ENCODE measurements at regions not wholly inside any gene's neighbourhood (a gene's known extent, or its start where the extent isn't known, plus 50 kb on each side); places are given as distances from the start of the nearest gene placed in this dataset.

DNA sequence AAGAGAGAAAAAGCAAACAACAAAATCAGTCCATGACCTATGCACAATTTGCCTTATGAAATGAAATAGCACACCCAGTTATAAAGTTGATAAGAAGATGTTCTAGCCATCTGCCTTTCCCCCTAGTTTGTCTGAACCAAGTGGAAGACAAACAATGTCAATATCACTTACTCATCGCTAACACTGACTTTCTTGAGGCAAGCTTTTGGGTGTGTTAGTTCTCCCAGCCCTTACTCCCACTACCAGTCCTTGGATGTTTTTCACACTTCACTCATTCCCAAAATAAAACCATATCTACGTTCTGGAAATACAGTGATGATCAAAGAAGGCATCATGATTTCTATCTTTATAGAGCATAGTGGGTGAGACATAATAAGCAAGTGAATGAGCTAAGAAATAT is 393.8 kb downstream of the PCDH20 start:
- no peak for DNase-seq

- DNase-seq, result no peak
Observed at GRCh38 chr13:61013796-61014195, 401.9 kb downstream of the PCDH20 start.

- no peak for DNase-seq
Observed at GRCh38 chr13:61010358-61010757, 405.3 kb downstream of the PCDH20 start.

GRCh38 chr13:61002686-61003085 is 413.0 kb downstream of the PCDH20 start:
- no peak for DNase-seq

DNA sequence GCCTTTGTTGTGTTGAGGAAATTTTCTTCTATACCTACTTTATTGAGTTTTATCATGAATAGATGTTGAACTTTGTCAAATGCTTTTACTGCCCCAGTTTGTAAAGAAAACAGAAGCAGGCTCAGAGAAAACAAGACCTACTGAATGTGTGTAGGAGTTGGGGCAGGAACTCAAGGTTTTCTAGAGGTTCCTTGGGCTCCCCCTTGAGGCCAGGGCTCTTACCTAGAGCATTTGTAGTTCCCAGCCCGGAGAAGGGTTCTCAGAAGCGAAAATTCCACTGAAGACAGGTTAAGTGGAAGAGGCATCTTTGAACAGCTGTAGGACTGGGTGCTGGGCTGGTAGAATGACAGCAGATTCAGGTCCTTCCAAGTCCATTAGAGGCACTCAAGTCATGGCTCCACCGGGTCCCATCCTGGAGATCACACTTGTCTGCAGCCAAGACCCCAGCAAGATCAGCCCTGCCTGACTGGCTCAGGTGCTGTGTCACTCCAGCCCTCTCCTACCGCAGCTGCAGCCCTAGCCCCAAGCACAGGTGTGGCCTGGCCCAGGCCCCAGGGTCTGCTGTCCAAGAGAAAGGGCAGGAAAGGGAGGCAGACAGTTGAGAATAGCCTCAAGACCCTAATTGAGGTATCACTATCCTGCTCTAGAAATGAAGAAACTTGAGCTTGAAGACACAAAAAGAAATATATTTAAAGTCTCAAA is 425.5 kb downstream of the PCDH20 start:
- no peak for DNase-seq

DNA sequence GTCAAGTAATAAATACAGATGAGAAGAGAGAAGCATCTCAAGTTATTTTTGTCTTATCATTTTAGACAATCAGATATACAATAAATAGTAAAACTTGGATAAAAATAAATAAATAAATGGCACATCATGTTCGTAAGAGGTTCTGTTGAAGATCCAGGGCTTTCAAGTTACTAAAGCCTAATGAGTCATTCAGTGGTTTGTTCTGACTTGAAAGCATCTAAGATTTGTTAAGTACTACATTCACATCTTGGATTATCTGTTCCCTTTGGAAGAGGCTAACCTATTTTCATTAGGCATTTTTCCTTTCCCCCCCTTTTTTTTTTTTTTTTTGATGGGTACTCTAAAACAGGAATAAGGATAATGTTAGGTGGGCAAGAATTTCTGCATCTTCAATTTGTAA is 429.3 kb downstream of the PCDH20 start:
- no peak for DNase-seq

DNA sequence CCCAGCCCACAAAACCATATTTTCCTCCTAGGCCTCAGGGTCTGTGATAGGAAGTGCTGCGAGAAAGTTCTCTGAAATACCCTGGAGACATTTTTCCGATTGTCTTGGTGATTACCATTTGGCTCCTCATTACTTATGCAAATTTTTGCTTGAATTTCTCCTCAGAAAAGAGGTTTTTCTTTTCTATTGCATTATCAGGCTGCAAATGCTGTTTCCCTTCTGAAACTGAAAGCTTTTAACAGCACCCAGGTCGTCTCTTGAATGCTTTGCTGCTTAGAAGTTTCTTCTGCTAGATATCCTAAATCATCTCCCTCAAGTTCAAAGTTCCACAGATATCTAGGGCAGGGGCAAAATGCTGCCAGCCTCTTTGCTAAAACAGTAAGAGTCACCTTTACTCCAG is 434.2 kb downstream of the PCDH20 start:
- no peak for DNase-seq

DNA sequence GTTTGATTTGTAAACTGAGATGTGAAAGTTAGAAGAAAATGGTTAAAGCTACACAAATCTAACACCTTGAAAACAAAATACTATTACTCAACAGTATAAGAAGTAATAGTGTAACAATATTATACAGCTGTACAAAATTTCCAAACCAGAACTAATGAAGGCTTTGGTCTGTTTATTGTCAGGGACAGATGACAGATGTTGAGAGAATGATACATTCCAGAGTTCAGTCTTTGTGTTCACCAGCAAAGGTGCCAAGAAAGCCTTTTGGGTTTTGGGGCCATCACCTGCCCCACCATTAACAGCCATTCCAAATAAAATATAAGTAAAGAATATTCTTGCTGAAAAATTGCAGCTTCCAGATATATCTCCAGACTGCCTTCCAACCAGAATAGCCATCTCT is 439.3 kb downstream of the PCDH20 start:
- no peak for DNase-seq

- no peak for DNase-seq
Observed at GRCh38 chr13:60974296-60974695, 441.4 kb downstream of the PCDH20 start.

DNA sequence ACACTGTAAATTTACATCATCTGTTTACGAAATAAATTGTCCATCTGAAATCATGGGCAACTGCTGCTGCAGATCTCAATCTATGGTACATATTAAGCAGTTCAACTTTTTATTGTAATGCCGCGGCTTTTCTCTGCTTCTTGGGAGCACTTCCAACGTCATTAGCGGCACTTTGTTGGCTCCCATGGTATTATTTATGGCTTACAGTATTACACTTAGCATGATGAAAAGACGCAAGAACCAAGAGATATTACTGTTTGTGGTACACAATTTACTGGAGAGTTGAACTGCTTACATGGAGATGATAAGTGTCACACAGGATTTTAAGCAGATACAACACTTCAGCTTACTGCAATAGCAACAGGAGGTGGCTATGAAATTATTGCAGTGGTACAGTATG is 442.1 kb downstream of the PCDH20 start:
- DNase-seq, result no peak

DNA sequence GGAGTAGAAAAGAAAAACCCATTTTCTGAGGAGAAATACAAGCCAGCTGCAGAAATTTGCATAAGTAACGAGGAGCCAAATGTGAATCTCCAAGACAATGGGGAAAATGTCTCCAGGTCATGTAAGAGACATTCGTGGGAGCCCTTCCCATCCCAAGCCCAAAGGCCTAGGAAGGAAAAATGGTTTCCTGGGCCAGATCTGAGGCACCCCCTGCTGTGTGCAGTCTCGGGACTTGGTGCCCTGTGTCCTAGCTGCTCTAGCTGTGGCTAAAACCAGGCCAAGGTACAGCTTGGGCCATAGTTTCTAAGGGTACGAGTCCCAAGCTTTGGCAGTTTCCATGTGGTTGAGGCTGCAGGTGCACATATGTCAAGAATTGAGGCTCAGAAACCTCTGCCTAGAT is 444.9 kb downstream of the PCDH20 start:
- no peak for DNase-seq

GRCh38 chr13:60969656-60970055 is 446.0 kb downstream of the PCDH20 start:
- no peak for DNase-seq

GRCh38 chr13:60959427-60959826 is 456.2 kb downstream of the PCDH20 start:
- no peak for DNase-seq

DNA sequence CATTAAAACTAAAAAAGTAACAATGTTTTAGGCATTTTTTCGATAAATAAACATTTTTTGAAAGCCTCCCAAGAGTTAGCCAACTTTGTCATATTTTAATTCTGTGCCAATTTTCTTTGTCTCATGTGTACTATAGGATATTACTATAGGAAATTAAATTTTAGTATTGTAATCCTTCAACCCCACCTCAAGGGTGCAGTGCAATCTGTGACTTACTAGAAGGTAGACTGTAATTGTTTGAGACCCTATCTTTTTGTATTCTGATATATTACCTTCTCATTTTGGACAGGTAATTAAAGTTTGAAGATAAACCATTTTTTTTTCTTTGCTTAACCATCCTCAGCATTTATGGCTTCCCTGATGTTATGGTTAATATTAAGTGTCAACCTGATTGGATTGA is 457.8 kb downstream of the PCDH20 start:
- DNase-seq, result no peak

- DNase-seq, result no peak
Observed at GRCh38 chr13:60945396-60945795, 470.3 kb downstream of the PCDH20 start.

GRCh38 chr13:60944863-60945262 is 470.8 kb downstream of the PCDH20 start:
- no peak for DNase-seq

DNA sequence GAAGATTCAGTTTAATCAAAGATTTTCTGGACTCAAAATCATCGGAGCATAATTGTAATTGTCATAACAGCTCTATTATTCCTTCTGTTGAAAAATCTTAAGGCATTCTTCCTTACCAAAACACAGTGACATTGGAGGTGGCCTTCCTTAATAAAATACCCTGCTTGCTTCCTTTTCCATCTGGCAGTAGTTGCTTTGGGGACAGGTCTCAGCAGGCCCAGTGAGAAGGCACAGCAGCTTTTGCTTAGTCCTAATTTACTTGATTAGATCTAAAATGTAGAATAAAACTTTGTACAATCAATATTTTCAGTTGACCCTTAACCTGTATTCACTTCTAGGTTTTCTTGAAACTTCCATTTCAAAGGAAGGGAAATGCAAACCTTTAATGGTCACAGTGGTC is 471.6 kb downstream of the PCDH20 start:
- DNase-seq, result no peak

GRCh38 chr13:60936281-60936680 is 479.4 kb downstream of the PCDH20 start:
- DNase-seq, result no peak

DNA sequence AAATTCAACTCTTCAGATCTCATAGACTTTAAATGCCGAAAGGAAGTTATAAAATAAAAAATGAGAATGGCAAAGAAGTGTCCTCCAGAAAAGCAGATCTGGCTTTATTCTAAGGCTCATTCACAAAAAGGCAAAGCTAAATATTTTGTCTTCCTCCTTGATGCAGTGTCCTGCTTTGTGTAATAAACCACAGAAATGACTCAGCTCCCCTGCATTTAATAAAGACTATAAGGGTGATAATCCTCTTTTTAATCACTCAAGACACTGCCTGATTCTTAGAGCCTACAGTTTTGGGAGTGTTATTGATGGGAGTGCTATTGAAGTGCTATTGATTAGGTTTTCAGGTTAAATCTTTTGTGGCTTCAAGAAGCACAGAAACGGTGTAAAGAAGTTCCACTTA is 482.0 kb downstream of the PCDH20 start:
- no peak for DNase-seq

DNA sequence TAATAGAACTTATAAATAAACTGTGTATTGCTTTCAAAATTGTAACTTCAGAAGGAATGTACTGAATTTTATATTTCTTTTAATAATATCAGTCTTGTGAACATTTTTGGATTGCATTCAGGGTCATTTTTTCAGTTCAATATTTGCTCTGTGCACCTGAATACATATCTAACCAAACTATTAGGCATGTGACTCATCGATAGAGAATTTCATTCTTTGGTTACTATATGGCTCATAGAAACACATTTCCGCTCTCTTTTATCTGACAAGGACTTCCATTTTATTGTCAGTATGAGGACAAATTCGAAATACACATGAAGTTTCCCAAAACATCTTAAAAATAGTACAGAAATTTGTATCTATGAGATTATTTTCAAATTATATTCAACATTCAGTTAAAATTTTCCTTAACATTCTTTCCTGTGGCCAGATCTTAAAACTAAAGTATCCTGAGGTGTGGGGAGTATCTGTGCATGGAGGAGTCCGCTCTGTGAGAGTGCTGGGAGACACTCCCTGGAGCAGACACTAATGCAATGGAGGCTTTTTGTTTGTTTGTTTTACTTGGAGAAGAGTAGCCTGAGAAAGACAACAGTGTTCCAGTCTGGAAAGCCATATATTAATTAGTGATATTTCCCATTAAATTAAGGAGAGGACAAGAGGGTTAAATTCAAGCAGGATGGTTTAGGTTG is 483.6 kb downstream of the PCDH20 start:
- DNase-seq, result no peak

GRCh38 chr13:60925686-60926085 is 490.0 kb downstream of the PCDH20 start:
- DNase-seq, result no peak

DNA sequence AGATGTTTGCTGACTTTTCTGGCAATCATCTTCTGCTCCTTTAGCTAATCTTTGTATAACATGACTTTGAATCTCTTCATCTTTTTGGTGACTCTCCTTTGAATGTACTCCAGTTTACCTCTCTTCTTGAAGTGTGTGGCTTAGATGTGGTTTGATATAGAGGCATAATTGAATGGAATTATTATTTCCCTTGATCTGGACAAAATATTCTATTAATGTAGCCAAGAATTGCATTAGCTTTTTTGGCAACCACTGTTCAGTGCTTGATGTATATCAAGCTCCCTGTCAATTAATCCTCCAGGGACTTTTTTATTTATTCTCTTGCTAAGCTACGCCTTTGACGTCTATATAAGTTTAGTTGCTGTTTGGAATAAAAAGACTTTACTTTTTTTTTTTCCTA is 490.8 kb downstream of the PCDH20 start:
- DNase-seq, result no peak

DNA sequence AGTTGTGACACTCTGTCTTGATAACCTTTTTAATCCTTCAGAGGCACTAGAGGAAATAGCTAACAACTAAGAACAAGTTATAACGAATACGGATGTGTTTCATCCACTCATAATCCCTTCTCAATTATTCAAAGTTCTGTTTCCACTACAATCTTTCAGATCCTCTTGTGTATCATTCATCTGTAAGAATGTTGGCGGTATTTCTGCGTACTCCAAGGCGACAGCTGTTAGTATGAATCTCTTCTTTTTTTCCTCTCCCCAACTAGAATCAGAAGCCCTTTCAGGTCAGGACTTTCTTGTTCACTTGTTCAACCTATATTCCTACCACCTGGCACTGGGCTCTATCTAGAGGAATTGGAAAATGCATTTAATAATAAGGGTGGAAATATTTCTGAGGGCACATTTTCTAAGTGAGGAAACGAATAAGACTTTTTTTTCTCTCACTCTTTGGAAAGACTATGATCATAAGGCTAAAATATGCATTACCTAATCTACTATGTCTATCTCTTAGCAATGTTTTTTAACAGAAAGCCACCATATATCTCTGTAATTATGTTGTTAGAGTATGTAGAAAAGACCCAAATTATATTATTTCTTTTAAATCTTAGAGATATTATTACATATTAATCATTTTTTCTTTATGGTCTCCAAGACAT is 492.9 kb downstream of the PCDH20 start:
- no peak for DNase-seq

- DNase-seq, result no peak
Observed at GRCh38 chr13:60893801-60894200, 496.8 kb downstream of the TDRD3 start.

Measured in left hindlimb (tissue), 1 donor.